8988T (cell line): ENCODE measurements at regions not wholly inside any gene's neighbourhood (a gene's known extent, or its start where the extent isn't known, plus 50 kb on each side); places are given as distances from the start of the nearest gene placed in this dataset.
"Not testable (repeated sequence)": the region's sequence is repeated elsewhere in the genome, so short reads cannot be mapped to it uniquely, and the experiment has no call there.

Experiments
- DNase-seq: peaks from one replicate; pipeline ENCODE4 v3.0.0; 2011

- no peak for DNase-seq
These were observed 140.8 kb upstream of the SFRP2 start for GRCh38 chr4:153929675-153930074.

GRCh38 chr4:153927451-153927850, 138.6 kb upstream of the SFRP2 start:
- DNase-seq: no peak

GRCh38 chr4:153922148-153922547, 133.3 kb upstream of the SFRP2 start:
- DNase-seq: no peak

- no peak for DNase-seq
These were observed 130.8 kb upstream of the SFRP2 start for GRCh38 chr4:153919667-153920066.

GRCh38 chr4:153916273-153916755, 127.4 kb upstream of the SFRP2 start:
- no peak for DNase-seq

GRCh38 chr4:153912301-153912700, 123.4 kb upstream of the SFRP2 start:
- DNase-seq: no peak

- no peak for DNase-seq
These were observed 120.8 kb upstream of the SFRP2 start for GRCh38 chr4:153909672-153910071.

- no peak for DNase-seq
These were observed 117.3 kb upstream of the SFRP2 start for GRCh38 chr4:153906231-153906630.

GRCh38 chr4:153905231-153905630, 116.3 kb upstream of the SFRP2 start:
- DNase-seq: no peak

GRCh38 chr4:153904011-153904410, 115.1 kb upstream of the SFRP2 start:
- DNase-seq: no peak

- no peak for DNase-seq
These were observed 112.3 kb upstream of the SFRP2 start for GRCh38 chr4:153901220-153901619.

- DNase-seq: no peak
These were observed 111.5 kb upstream of the SFRP2 start for GRCh38 chr4:153900426-153900825.

GRCh38 chr4:153890761-153891160, 101.9 kb upstream of the SFRP2 start:
- no peak for DNase-seq

- DNase-seq: no peak
These were observed 98.3 kb upstream of the SFRP2 start for GRCh38 chr4:153887217-153887616.

- no peak for DNase-seq
These were observed 95.4 kb upstream of the SFRP2 start for GRCh38 chr4:153884325-153884724.

GRCh38 chr4:153880983-153881382, 92.1 kb upstream of the SFRP2 start:
- DNase-seq: no peak

GRCh38 chr4:153877898-153878297, 89.0 kb upstream of the SFRP2 start:
- no peak for DNase-seq

- no peak for DNase-seq
These were observed 84.9 kb upstream of the SFRP2 start for GRCh38 chr4:153873741-153874140.

- DNase-seq: not testable (repeated sequence)
These were observed 77.9 kb upstream of the SFRP2 start for GRCh38 chr4:153866766-153867165.

- DNase-seq: no peak
These were observed 63.6 kb upstream of the SFRP2 start for GRCh38 chr4:153852501-153852900.

GRCh38 chr4:153850533-153851280, 61.8 kb upstream of the SFRP2 start:
- no peak for DNase-seq

GRCh38 chr4:153844144-153844543, 55.3 kb upstream of the SFRP2 start:
- DNase-seq: no peak
